IMR-90 (cell line): ENCODE measurements at regions not wholly inside any gene's neighbourhood (a gene's known extent, or its start where the extent isn't known, plus 50 kb on each side); places are given as distances from the start of the nearest gene placed in this dataset.

ENCODE experiments used
- BHLHE40 ChIP-seq: fragments of 150-350 bp; IDR thresholded peaks from 2 replicates; pipeline ENCODE4 v1.6.1; 2016; ENCODE audit warnings: mild to moderate bottlenecking, low read depth, low read length
- POLR2A ChIP-seq: IDR thresholded peaks from 2 replicates; pipeline ENCODE4 v1.6.1; 2012; ENCODE audit warnings: mild to moderate bottlenecking, low read depth, low read length
- TF ChIP-seq, protein P1 (sequence below): conservative IDR thresholded peaks from 2 replicates; pipeline ENCODE4 v1.5.1; 2012; ENCODE audit warnings: mild to moderate bottlenecking, low read depth, low read length, improper control_type of control experiment

DNA sequence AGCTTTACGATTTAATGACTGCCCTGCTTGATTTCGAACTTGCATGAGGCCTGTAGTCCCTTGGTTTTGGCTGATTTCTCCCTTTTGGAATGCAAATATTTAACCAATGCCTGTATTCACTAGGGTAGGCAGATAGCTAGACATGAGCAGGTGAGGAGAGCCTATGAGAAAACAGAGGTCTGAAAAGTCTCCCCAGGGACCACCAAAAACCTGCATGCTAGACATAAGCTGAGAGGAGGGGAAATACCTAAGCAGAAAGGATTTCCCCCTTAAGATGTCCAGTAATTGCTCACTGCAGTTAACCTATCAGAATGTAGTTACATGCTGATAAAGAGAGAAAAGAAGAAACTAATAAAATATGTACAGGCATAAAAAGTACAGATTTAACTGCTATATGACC is 667.4 kb upstream of the SEMA6A start:
- TF ChIP-seq, protein P1, sequence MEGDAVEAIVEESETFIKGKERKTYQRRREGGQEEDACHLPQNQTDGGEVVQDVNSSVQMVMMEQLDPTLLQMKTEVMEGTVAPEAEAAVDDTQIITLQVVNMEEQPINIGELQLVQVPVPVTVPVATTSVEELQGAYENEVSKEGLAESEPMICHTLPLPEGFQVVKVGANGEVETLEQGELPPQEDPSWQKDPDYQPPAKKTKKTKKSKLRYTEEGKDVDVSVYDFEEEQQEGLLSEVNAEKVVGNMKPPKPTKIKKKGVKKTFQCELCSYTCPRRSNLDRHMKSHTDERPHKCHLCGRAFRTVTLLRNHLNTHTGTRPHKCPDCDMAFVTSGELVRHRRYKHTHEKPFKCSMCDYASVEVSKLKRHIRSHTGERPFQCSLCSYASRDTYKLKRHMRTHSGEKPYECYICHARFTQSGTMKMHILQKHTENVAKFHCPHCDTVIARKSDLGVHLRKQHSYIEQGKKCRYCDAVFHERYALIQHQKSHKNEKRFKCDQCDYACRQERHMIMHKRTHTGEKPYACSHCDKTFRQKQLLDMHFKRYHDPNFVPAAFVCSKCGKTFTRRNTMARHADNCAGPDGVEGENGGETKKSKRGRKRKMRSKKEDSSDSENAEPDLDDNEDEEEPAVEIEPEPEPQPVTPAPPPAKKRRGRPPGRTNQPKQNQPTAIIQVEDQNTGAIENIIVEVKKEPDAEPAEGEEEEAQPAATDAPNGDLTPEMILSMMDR: no peak
- no peak for TF ChIP-seq POLR2A
- no peak for TF ChIP-seq BHLHE40
